Hepatocyte (in vitro differentiated cells): ENCODE measurements at regions not wholly inside any gene's neighbourhood (a gene's known extent, or its start where the extent isn't known, plus 50 kb on each side); places are given as distances from the start of the nearest gene placed in this dataset.

Source experiments
- EZH2phosphoT487 ChIP-seq: fragments of 200-600 bp; sonication (generic); IDR thresholded peaks from one replicate; pipeline ENCODE4 v1.6.1; 2018; ENCODE audit warnings: antibody characterized with exemption, mild to moderate bottlenecking, low read depth, moderate library complexity; ENCODE audit not compliant: unreplicated experiment, severe bottlenecking
- TF ChIP-seq, protein P1 (sequence below): fragments of 200-600 bp; sonication (generic); IDR thresholded peaks from 2 replicates; pipeline ENCODE4 v1.5.1; 2016; ENCODE audit warnings: antibody characterized with exemption, mild to moderate bottlenecking; ENCODE audit not compliant: poor library complexity

DNA sequence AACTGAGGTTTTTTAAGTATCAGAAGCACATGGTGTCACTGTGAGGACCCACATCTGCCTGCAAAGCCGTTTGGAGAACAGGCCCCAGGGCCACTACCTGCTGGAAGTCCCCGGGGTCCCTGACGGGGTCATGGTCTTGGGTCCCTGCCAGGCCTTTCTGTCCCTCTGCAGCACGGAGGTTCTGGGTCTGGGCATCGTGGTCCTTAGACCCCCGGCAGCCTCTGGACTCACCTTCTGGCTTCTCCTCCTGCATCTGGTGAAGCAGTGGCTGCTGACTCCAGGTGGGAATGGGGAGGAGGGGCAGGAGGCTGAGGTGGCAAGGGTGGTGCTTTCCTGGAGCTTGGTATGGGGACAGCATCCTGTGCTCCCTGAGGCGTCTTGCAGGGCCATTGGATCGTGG lies 198.6 kb downstream of the TEX29 start:
- TF ChIP-seq, protein P1, sequence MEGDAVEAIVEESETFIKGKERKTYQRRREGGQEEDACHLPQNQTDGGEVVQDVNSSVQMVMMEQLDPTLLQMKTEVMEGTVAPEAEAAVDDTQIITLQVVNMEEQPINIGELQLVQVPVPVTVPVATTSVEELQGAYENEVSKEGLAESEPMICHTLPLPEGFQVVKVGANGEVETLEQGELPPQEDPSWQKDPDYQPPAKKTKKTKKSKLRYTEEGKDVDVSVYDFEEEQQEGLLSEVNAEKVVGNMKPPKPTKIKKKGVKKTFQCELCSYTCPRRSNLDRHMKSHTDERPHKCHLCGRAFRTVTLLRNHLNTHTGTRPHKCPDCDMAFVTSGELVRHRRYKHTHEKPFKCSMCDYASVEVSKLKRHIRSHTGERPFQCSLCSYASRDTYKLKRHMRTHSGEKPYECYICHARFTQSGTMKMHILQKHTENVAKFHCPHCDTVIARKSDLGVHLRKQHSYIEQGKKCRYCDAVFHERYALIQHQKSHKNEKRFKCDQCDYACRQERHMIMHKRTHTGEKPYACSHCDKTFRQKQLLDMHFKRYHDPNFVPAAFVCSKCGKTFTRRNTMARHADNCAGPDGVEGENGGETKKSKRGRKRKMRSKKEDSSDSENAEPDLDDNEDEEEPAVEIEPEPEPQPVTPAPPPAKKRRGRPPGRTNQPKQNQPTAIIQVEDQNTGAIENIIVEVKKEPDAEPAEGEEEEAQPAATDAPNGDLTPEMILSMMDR, result no peak
- TF ChIP-seq EZH2phosphoT487, result no peak
